KMS-11 (cell line): ENCODE measurements at regions not wholly inside any gene's neighbourhood (a gene's known extent, or its start where the extent isn't known, plus 50 kb on each side); places are given as distances from the start of the nearest gene placed in this dataset.
"Not testable (repeated sequence)": the region's sequence is repeated elsewhere in the genome, so short reads cannot be mapped to it uniquely, and the experiment has no call there.

Source experiments
- H2AFZ ChIP-seq: fragments of 200-600 bp; sonication (generic); 2 replicates; pipeline ENCODE4 v1.6.1; 2016; ENCODE audit warnings: antibody characterized with exemption, mixed run types, low read depth
- H3K27ac ChIP-seq: fragments of 200-600 bp; sonication (generic); 2 replicates; pipeline ENCODE4 v1.6.1; 2016; ENCODE audit warnings: mild to moderate bottlenecking, mixed run types
- H3K27me3 ChIP-seq: fragments of 200-600 bp; sonication (generic); 2 replicates; pipeline ENCODE4 v1.6.1; 2017; ENCODE audit warnings: mild to moderate bottlenecking, low read depth, mixed run types, moderate library complexity; ENCODE audit not compliant: insufficient read depth
- H3K36me3 ChIP-seq: fragments of 200-600 bp; sonication (generic); 2 replicates; pipeline ENCODE4 v1.6.1; 2017; ENCODE audit warnings: mild to moderate bottlenecking, mixed run types; ENCODE audit not compliant: insufficient read depth
- H3K4me1 ChIP-seq: fragments of 200-600 bp; sonication (generic); 2 replicates; pipeline ENCODE4 v1.6.1; 2016; ENCODE audit warnings: mild to moderate bottlenecking, low read depth, mixed run types; ENCODE audit not compliant: poor library complexity, severe bottlenecking
- H3K4me2 ChIP-seq: fragments of 200-600 bp; sonication (generic); 2 replicates; pipeline ENCODE4 v1.7.0; 2016; ENCODE audit warnings: mild to moderate bottlenecking, mixed run types
- H3K4me3 ChIP-seq: fragments of 200-600 bp; sonication (generic); IDR thresholded peaks from 2 replicates; pipeline ENCODE4 v1.6.1; 2017; ENCODE audit warnings: low read depth, low read length, mixed read lengths; ENCODE audit not compliant: insufficient read depth
- H3K79me2 ChIP-seq: fragments of 200-600 bp; sonication (generic); 2 replicates; pipeline ENCODE4 v1.6.1; 2016; ENCODE audit warnings: low read depth, mixed run types; ENCODE audit not compliant: insufficient read depth
- H3K9ac ChIP-seq: fragments of 200-600 bp; sonication (generic); 2 replicates; pipeline ENCODE4 v1.6.1; 2016; ENCODE audit warnings: mild to moderate bottlenecking, mixed run types
- H4K20me1 ChIP-seq: fragments of 200-600 bp; sonication (generic); 2 replicates; pipeline ENCODE4 v1.6.1; 2016; ENCODE audit warnings: mild to moderate bottlenecking, mixed run types; ENCODE audit not compliant: insufficient read depth
- TF ChIP-seq, protein P1 (sequence below): fragments of 200-600 bp; sonication (generic); conservative IDR thresholded peaks from 2 replicates; pipeline ENCODE4 v1.6.1; 2017; ENCODE audit warnings: low read depth, mild to moderate bottlenecking, antibody characterized with exemption, low read length, moderate library complexity, mixed read lengths

DNA sequence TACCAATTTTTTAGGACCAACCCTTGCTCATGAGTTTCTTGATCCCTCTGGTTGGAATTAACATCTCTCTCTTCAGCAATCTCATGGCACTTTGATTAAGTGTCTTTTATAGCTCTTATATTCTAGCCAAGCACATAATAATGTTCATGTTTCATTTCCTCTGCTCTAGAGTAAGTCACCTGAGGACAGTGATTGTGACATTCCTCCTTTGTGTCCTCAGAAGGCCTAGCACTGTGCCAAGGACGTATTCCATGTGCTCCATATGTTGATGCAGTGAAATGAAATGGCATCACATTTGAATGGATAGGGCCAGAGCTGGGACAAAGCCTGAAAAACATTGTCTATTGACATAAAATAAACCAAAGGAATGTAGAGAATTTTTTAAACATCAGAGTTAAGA lies 322.8 kb upstream of the PRICKLE1 start:
- Histone ChIP-seq H4K20me1 (no peaks in the 10 kb centered on the region), H3K4me3 (no peak overlapping the region), H2AFZ (no peak overlapping the region), H3K36me3 (no peaks in the 10 kb centered on the region), H3K27me3 (no peaks in the 10 kb centered on the region), H3K9ac (no peak overlapping the region), H3K79me2 (no peaks in the 10 kb centered on the region), H3K27ac (no peak overlapping the region), H3K4me2 (no peak overlapping the region), H3K4me1 (no peaks in the 10 kb centered on the region)
- TF ChIP-seq, protein P1, sequence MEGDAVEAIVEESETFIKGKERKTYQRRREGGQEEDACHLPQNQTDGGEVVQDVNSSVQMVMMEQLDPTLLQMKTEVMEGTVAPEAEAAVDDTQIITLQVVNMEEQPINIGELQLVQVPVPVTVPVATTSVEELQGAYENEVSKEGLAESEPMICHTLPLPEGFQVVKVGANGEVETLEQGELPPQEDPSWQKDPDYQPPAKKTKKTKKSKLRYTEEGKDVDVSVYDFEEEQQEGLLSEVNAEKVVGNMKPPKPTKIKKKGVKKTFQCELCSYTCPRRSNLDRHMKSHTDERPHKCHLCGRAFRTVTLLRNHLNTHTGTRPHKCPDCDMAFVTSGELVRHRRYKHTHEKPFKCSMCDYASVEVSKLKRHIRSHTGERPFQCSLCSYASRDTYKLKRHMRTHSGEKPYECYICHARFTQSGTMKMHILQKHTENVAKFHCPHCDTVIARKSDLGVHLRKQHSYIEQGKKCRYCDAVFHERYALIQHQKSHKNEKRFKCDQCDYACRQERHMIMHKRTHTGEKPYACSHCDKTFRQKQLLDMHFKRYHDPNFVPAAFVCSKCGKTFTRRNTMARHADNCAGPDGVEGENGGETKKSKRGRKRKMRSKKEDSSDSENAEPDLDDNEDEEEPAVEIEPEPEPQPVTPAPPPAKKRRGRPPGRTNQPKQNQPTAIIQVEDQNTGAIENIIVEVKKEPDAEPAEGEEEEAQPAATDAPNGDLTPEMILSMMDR = no peak

DNA sequence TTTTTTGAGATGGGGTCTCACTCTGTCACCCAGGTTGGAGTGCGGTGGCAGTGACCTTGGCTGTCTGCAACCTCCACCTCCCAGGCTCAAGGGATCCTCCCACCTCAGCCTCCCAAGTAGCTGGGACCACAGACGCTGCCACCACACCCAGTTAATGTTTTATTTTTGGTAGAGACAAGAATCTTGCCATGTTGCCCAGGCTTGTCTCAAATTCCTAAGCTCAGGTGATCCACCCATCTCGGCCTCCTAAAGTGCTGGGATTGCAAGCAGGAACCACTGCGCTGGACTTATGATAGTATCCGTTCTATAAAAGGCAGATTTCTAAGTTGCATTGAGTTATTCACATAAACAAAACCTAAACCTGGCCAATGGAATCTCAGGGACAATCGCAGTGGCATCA lies 321.1 kb upstream of the PRICKLE1 start:
- Histone ChIP-seq H3K36me3 (no peaks in the 10 kb centered on the region), H4K20me1 (no peaks in the 10 kb centered on the region), H3K4me3 (no peak overlapping the region), H3K4me1 (no peaks in the 10 kb centered on the region), H3K4me2 (no peak overlapping the region), H3K9ac (no peak overlapping the region), H3K79me2 (no peaks in the 10 kb centered on the region), H3K27me3 (no peaks in the 10 kb centered on the region), H3K27ac (no peak overlapping the region), H2AFZ (no peak overlapping the region)
- TF ChIP-seq, protein P1 = no peak

DNA sequence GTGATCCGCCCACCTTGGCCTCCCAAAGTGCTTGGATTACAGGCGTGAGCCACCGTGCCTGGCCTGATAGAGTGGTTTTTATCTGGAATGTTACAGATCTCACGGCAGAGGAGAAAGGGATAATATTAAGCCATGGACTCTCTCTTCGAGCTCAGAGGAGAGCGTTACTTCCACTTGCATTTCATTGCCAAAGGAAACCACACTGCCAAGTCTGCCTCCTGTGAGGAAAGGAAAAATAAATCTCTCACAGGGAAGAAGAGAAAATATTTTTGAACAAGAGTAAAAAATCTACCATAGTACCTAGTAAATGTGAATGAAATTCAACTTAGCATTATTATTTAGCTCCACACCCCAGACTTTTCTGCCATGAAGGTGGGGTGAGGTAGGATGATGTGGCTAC lies 319.2 kb upstream of the PRICKLE1 start:
- TF ChIP-seq, protein P1 = no peak
- Histone ChIP-seq H3K27me3 (no peaks in the 10 kb centered on the region), H2AFZ (no peak overlapping the region), H3K79me2 (no peaks in the 10 kb centered on the region), H4K20me1 (no peaks in the 10 kb centered on the region), H3K4me1 (no peaks in the 10 kb centered on the region), H3K4me2 (no peak overlapping the region), H3K4me3 (no peak overlapping the region), H3K9ac (no peak overlapping the region), H3K36me3 (no peaks in the 10 kb centered on the region), H3K27ac (no peak overlapping the region)

DNA sequence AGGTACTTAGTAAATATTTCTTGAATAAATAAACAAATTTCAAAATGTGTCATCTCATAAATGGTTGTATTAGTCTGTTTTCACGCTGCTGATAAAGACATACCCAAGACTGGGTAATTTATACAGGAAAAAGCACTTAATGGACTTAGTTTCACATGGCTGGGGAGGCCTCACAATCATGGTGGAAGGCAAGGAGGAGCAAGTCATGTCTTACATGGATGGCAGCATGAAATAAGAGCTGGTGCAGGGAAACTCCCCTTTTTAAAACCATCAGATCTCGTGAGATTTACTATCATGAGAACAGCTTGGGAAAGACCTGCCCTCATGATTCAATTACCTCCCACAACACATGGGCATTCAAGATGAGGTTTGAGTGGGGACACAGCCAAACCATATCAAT lies 317.3 kb upstream of the PRICKLE1 start:
- not testable (repeated sequence) for H3K4me3 ChIP-seq, H3K4me1 ChIP-seq, H2AFZ ChIP-seq, H3K9ac ChIP-seq, H3K79me2 ChIP-seq, H4K20me1 ChIP-seq, H3K27ac ChIP-seq, H3K36me3 ChIP-seq, H3K27me3 ChIP-seq, H3K4me2 ChIP-seq

DNA sequence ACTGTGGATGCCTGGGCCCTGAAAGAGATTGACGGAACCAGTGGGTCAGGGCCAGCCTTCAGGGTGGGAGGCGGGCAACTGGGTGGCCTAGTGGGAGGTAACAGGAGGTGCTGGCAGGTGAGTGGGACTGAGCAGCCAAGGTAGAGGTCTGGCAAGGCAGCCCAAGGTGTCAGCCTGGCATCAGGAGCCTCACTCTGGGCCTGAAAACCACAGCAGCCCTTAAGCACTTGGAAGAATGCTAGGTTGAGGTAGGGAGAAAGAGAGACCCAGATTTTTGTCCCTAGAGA lies 315.8 kb upstream of the PRICKLE1 start:
- no peak overlapping the region for H2AFZ ChIP-seq
- no peaks in the 10 kb centered on the region for H3K79me2 ChIP-seq
- no peaks in the 10 kb centered on the region for H4K20me1 ChIP-seq
- TF ChIP-seq, protein P1 = no peak
- no peak overlapping the region for H3K4me3 ChIP-seq
- H3K9ac ChIP-seq = no peak overlapping the region
- no peaks in the 10 kb centered on the region for H3K36me3 ChIP-seq
- no peaks in the 10 kb centered on the region for H3K27me3 ChIP-seq
- H3K4me2 ChIP-seq = no peak overlapping the region
- no peak overlapping the region for H3K27ac ChIP-seq
- no peaks in the 10 kb centered on the region for H3K4me1 ChIP-seq
